ENCODE measurements at regions not wholly inside any gene's neighbourhood (a gene's known extent, or its start where the extent isn't known, plus 50 kb on each side); places are given as distances from the start of the nearest gene placed in this dataset.
A peak's percentile ranks its signal among the peaks of the same experiment; 100 is the strongest.

GRCh38 chr7:155371884-155372781, 74.5 kb downstream of the INSIG1 start:
- peak; percentile 49 for DNase-seq
- Histone ChIP-seq H3K4me3 (peak overlapping the region; percentile 23), H3K4me1 (peaks cover 48% of the 10 kb centered on the region), H3K27me3 (ENCODE audit: low read depth) (peaks cover 82% of the 10 kb centered on the region), H3K27ac (no peak overlapping the region), H3K9me3 (no peaks in the 10 kb centered on the region), H3K36me3 (no peaks in the 10 kb centered on the region)
- intact Hi-C loops (cut with DNase I), result no loop called here
- TF ChIP-seq, protein P1, sequence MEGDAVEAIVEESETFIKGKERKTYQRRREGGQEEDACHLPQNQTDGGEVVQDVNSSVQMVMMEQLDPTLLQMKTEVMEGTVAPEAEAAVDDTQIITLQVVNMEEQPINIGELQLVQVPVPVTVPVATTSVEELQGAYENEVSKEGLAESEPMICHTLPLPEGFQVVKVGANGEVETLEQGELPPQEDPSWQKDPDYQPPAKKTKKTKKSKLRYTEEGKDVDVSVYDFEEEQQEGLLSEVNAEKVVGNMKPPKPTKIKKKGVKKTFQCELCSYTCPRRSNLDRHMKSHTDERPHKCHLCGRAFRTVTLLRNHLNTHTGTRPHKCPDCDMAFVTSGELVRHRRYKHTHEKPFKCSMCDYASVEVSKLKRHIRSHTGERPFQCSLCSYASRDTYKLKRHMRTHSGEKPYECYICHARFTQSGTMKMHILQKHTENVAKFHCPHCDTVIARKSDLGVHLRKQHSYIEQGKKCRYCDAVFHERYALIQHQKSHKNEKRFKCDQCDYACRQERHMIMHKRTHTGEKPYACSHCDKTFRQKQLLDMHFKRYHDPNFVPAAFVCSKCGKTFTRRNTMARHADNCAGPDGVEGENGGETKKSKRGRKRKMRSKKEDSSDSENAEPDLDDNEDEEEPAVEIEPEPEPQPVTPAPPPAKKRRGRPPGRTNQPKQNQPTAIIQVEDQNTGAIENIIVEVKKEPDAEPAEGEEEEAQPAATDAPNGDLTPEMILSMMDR (IDR thresholded peaks at IDR 0.05), result peak; percentile 38
- peak; percentile 64 to 70 for ATAC-seq

- intact Hi-C loops (cut with DNase I), result no loop called here
- ATAC-seq (no peak), DNase-seq (no peak)
- TF ChIP-seq, protein P1 (IDR thresholded peaks at IDR 0.05), result no peak
- no peaks in the 10 kb centered on the region for H3K9me3 ChIP-seq
- H3K4me3 ChIP-seq, result peak overlapping the region; percentile 33
- H3K27me3 ChIP-seq (ENCODE audit: low read depth), result peaks cover 90% of the 10 kb centered on the region
- no peak overlapping the region for H3K27ac ChIP-seq
- no peaks in the 10 kb centered on the region for H3K36me3 ChIP-seq
- peaks cover 53% of the 10 kb centered on the region for H3K4me1 ChIP-seq
Measured at GRCh38 chr7:155372782-155373358, 75.2 kb downstream of the INSIG1 start.

DNA sequence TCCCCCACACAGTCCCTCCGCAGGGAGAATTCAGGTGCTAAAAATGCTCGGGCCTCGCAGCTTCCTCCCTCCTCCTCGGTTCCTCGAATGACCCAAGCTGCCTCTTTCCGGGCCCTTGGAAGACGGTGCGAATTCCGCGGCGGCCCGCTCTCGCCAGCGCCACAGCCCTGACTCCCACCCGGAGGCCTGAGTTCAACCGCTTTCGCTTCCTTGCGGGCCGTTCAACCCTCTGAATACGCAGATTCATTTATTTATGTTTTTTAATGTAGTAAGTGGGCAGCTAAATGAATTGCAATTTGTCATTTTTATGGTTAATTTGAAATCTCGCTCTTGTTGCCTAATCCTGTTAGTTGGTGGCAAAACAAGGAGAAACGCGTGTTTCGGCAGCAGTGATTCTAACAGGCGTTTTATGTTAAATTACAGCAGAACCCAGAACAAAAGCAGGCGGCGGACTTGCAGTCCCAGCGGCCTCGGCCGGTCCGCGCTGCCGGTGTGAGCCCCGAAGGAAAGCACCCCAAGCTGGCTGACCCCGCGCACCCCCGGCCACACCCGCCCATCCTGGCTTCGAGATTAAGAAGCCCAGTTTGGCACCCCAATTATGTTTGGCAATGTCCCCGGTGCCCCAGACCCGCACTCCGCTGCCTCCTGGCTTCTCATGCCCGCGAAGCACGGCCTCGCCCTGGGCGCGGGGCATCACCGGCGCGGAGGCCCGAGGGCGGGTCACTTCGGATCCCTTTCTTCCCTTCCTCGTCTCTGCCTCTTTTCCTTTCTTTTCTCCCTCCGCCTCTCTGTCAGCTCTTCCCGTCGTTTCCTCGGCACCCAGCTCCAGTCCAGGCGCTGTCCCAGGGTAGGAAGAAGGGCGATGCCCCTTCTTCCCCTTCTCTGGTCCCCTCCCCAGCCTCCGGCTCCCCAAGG, 75.9 kb downstream of the INSIG1 start:
- DNase-seq (no peak), ATAC-seq (no peak)
- TF ChIP-seq, protein P1 (IDR thresholded peaks at IDR 0.05), result no peak
- Histone ChIP-seq H3K27me3 (ENCODE audit: low read depth) (peaks cover 97% of the 10 kb centered on the region), H3K4me3 (peak overlapping the region; percentile 33), H3K27ac (no peak overlapping the region), H3K9me3 (no peaks in the 10 kb centered on the region), H3K36me3 (no peaks in the 10 kb centered on the region), H3K4me1 (peaks cover 59% of the 10 kb centered on the region)
- intact Hi-C loops (cut with DNase I), result no loop called here

GRCh38 chr7:155374276-155375252, 76.9 kb downstream of the INSIG1 start:
- TF ChIP-seq, protein P1 (IDR thresholded peaks at IDR 0.05), result no peak
- H3K27me3 ChIP-seq (ENCODE audit: low read depth), result peaks cover 100% of the 10 kb centered on the region
- no peak overlapping the region for H3K27ac ChIP-seq
- ATAC-seq, result no peak
- peaks cover 59% of the 10 kb centered on the region for H3K4me1 ChIP-seq
- H3K36me3 ChIP-seq, result no peaks in the 10 kb centered on the region
- peak overlapping the region; percentile 33 for H3K4me3 ChIP-seq
- no peak for DNase-seq
- no peaks in the 10 kb centered on the region for H3K9me3 ChIP-seq
- intact Hi-C loops (cut with DNase I), result no loop called here

Measured in lower lobe of right lung (tissue), 2 donors.